ENCODE measurements at regions not wholly inside any gene's neighbourhood (a gene's known extent, or its start where the extent isn't known, plus 50 kb on each side); places are given as distances from the start of the nearest gene placed in this dataset.
"Not testable (repeated sequence)": the region's sequence is repeated elsewhere in the genome, so short reads cannot be mapped to it uniquely, and the experiment has no call there.

DNA sequence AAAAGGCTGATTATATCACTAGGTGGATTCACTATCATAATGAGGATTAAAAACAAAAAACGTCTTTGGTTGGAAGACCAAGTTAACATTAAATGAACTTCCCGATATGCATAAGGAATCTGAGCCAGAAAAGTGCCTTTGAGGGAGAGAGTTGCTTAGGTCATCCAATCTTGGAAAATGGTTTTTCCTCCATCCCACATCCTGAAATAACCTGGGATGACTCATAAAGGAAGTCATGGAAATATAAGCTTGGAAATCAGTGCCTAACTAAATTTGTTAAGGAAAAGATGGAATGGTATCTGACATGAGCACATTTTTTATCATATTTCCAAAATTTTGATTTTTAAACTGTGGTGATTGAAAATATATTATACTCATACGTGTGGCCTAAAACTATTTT, 66.0 kb downstream of the KBTBD8 start:
- no peak for DNase-seq (ENCODE audit: low read depth in 2 of 2)

DNA sequence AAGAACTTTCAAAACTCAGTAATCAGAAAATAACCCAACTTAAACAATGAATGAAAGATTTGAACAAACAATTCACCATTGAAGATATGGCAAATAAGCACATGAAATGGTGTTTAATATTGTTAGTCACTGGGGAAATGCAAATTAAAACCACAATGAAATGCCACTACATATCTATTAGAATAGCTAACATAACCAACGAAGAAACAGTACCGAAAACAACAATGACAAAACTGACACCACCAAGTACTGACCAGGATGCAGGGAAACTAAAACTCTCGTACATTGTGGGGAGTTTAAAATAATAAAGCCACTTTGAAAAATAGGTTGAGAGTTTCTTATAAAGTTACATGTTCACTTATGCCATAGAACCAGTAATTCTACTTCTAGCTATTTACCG, 69.1 kb downstream of the KBTBD8 start:
- DNase-seq (ENCODE audit: low read depth in 2 of 2), result no peak

DNA sequence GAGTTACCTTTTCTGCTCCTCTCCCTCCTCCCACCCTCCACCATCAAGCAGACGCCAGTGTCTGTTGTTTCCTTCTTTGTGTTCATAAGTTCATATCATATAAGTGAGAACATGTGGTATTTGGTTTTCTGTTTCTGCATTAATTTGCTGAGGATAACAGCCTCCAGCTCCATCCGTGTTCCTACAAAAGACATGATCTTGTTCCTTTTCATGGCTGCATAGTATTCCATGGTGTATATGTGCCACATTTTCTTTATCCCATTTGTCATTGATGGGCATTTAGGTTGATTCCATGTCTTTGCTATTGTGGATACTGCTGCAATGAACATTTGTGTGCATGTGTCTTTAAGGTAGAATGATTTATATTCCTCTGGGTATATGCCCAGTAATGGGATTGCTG, 74.5 kb downstream of the KBTBD8 start:
- not testable (repeated sequence) for DNase-seq (ENCODE audit: low read depth in 2 of 2)

DNA sequence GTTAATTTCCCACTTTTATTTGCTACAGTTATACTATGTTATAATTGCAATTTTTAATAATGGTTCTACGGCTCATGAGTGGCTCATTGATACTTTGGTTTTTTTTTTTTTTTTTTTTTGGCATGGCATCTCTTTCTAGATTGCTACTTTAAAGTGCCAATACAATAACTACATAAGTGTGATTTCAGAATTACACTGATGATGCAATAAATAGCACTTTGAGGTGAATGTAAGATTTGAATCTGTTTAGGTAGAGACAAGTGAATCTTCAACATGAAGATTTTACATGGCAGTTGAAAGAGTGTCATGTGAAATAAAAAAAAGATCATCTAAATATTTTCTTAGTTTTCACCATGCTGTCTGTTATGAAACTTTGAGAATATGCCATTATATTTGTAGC, 75.7 kb downstream of the KBTBD8 start:
- DNase-seq (ENCODE audit: low read depth in 2 of 2), result no peak

DNA sequence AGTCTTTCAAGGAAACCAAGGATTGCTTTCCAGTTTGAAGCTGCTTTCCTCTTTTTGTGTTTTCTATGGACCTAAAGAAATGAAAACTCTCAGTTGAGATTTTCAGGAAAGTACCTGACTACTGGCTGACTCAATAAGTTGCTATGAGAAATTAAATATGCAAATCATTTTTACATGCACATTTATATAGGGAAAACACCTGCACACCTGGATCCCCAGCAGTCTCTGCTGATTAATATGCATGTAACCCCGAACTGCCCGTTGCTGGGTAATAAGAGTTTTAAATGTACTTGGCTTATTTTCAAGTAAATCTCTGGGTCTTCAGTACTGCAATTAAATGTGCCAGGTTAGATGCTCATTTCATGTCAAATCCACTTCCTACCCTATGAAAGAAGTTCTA, 77.2 kb downstream of the KBTBD8 start:
- no peak for DNase-seq (ENCODE audit: low read depth in 2 of 2)

DNA sequence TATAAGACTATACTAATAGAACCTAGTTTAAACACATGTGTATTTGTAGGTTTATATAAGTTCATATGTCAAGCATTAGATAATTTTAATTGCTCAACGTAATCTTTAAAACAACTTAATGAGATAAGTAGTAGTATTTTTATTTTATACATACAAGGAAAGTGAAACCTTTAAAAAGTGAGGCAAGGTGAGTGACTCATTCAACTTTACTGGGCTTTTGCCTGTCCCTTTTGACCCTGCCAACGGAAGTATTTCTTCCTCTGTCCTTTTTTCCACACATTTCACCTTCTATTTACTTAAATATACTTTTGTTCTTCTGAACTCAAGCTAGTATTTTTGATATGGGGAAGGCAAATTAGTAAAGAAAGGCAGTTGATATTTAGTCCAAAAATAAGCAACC, 78.5 kb downstream of the KBTBD8 start:
- DNase-seq (ENCODE audit: low read depth in 2 of 2), result no peak

DNA sequence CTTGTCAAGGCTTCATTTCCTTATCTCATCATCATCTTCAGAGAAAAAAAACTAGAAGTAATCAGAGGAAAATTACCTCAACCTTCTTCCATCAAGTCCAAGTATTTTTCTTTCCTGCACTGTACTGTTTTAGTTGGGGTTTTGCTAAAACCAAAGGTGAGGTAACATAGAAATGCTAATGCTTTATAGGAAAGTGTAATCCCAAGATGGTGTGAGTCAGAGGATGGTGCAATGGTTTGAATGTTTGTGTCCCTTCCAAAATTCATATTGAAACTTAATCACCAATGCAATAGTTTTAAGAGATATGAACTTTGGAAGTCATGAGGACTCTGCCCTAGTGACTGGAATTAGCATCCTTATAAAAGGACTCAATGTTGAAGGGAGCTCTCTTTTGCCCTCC, 79.5 kb downstream of the KBTBD8 start:
- peak in 1 of 2 experiments; percentile 41 for DNase-seq (ENCODE audit: low read depth in 2 of 2)

DNA sequence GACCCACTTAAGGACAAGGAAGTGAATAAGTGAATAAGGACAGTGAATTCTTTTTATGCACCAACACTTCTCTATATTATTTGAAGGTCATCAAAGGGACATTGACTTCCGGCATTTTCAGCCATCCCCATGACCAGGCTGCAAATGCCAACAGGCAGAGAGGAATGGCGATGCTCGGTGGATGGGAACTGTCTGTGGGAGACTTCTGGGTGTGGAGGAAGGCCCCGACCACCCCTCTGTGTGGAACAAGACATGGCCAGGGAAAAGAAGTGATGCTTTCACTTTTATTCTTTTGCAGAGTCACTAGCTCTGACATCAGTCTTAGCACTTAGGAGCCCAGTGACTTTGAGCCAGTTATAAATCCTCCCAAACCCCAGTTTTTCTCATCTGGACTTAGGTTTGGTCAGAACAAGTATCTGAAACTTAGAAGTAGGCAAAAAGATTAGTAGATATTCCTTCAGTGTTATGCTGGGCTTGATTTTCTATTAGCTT, 84.5 kb downstream of the KBTBD8 start:
- no peak for DNase-seq (ENCODE audit: low read depth in 2 of 2)

DNA sequence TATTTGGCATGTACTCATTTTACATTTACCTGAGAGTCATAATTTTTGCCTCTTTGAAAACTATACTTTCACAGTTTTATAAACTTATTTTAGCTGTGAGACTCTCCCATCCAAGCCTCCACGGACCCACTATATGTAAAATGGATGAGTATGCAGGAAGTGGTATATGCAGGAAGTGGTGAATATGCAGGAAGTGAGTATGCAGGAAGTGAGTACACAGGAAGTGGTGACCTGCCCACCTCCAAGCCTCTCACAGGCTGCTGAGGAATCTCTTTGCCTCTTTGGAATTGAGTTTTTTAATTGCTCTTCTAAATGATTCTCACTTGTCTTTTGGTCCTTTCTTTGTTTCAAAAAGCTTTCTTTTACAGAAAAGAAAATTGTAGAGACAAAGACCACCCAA, 85.2 kb downstream of the KBTBD8 start:
- DNase-seq (ENCODE audit: low read depth in 2 of 2), result no peak

DNA sequence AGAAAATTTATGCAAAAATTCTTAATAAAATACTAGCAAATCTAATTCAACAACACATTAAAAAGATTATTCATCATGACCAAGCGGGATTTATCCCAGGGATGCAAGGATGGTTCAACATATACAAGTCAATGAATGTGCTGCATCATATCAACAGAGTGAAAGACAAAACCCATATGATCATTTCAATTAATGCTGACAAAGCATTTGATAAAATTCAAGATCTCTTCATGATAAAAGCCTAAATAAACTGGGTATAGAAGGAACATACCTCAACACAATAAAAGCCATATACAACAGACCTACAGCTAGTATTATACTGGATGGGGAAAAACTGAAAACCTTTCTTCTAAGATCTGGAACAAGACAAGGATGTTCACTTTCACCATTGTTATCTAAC, 89.7 kb downstream of the KBTBD8 start:
- no peak for DNase-seq (ENCODE audit: low read depth in 2 of 2)

DNA sequence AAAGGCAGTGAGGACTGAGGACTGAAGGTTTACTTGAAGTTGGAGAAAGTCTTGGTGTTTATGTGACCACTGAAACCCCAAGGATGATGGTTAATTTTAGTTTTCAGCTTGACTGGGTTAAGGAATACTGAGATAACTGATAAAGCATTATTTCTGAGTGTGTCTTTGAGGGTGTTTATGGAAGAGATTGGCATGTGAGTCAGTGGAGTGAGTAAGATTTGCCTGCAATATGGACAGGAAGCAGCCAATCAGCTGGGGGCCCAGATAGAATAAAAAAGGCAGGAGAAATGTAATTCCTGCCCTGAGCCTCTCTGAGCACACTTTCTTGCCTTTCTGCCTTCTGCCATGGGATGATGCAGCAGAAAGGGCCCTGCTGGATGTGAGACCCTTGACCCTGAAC, 92.4 kb downstream of the KBTBD8 start:
- peak; percentile 47 to 57 for DNase-seq (ENCODE audit: low read depth in 2 of 2)

DNA sequence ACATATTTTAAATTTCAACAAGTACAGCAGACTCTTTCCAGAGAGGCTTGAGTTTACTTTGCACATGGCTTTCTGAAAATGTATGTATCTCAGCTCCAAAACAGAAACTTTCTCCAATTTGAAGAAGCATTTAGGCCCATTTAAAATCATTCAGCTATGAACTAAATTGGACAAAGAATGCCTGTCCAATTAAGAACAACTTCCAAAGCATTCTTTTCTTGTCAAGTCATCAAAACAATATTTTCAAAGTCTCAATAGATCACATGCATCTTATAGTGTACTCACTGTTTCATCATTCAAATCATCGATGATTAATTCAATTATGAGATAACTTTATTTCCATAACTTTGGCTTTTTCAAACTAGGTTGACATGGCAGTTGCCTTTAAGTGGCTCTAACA, 95.2 kb downstream of the KBTBD8 start:
- peak in 1 of 2 experiments; percentile 26 for DNase-seq (ENCODE audit: low read depth in 2 of 2)

DNA sequence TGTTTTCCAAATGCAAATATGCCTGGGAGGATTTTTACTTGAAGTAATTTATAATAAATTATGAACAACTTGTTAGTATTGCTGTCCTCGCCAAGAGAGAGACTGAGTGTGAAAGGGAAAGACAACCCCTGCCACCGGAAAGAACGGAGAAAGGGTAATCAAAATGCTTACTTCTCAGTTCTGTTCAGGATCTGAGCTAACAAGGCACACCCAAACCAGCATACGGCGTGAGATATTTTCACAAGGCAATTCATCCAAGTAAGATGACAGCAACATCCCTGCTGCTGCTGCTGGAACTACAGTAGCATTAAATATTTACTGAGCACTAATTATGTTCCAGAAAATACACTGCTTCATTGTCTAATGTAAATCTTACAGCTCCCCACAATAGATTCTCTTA, 96.1 kb downstream of the KBTBD8 start:
- DNase-seq (ENCODE audit: low read depth in 2 of 2), result no peak

DNA sequence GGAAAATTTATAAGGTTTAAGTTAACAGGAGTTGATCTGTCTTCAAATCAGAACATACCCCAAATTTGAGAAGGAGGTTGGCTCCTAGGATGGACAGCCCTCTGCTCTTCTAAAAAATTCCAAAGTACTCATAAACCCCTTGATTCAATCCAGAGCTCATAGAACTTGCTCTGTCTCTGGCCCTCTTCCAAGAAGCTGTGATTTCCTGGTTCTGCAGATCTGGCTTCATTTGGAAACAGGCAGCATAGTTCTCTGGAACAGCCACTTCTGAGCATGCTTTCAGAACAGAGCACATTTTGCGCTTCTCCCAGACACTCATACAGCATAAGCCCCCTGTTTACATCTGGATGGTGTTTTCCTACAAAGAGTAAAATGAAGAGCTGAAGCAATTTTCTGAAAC, 96.7 kb downstream of the KBTBD8 start:
- peak; percentile 75 to 79 for DNase-seq (ENCODE audit: low read depth in 2 of 2)

DNA sequence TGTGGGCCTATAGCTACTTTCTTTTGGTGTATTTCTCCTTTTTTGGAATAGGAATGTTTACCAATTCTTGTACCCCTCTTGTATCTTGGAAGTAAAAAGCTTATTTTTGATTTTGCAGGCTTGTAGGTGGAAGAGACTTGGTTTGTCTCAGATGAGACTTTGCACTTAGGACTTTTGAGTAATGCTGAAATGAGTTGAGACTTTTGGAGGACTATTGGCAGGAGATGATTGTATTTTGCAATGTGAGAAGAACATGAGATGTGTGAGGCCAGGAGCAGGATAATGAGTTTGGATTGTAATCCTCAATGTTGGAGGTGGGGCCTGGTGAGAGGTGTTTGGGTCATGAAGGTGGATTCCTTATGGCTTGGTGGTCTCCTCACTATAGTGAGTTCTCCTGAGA, 106.3 kb downstream of the KBTBD8 start:
- no peak for DNase-seq (ENCODE audit: low read depth in 2 of 2)

DNA sequence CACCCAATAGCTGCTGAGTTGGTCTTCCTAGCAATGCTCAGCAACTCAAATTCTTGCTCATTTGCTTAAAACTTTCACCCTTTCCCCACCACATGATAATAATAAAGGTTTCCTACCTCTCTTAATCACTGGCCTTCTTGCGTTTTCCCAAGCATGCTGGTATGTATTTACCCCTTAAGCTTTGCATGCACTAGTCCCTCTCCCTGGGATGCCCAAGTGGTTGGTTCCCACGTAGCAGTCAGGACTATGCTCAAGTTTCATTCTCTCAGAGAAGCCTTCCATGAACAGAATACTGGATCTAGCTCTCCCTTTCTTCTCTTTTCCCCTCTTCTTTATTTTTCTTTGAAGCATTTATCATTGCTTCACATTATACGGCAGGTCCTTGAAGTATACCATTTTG, 108.8 kb downstream of the KBTBD8 start:
- no peak for DNase-seq (ENCODE audit: low read depth in 2 of 2)

DNA sequence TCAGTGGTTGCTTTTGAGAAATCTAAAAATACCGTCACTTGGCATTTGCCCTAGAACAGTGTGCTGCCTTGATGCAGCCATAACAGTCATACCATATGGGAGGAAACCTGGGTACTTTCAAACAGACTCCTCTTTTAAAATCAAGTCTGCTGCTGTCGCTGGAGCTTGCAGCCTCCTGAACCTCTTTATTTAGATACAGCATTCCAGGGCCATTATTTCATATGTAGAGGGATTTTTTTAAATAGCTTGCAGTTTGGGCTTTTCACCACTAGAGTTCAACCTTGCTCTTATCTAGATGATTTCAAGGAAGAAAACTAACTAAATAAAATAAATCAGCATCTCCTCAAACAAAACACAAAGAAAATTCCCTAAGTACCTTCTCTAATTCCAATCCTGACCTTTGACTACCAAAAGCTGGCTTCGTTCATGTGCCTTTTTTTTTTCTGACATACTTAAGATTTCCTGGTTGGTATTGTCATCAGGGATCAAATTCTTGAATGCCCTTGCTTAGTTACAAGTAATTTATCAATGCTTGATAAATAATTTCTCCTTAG, 111.6 kb downstream of the KBTBD8 start:
- peak; percentile 31 to 39 for DNase-seq (ENCODE audit: low read depth in 2 of 2)

DNA sequence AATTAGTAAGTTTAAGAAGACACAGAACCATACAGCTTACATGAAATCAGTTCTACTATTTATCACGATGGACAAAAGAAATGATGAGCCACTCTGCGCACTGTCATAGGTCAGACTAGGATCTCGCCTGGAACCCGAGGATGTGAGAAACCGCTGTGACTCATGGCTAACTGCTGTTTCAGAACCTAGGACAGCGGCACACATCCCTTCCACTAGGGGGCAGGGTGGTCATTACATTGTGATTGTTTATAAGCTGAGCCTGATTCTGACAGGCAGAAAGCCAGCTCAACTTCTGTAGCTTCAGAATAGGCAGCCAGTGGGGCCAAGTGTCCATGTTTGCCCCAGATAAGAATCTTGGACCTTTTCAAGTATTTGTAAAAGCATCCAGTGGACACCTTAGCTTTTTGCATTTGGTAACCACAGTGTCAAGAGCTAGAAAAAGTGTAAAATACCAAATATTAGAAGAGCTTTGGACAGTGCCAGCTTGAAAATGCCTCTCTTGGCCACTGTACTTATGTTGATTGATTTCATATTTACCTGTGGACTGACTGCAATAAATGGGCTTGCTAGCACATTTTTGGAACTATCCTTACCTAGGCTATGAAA, 115.8 kb downstream of the KBTBD8 start:
- peak; percentile 49 to 53 for DNase-seq (ENCODE audit: low read depth in 2 of 2)

DNA sequence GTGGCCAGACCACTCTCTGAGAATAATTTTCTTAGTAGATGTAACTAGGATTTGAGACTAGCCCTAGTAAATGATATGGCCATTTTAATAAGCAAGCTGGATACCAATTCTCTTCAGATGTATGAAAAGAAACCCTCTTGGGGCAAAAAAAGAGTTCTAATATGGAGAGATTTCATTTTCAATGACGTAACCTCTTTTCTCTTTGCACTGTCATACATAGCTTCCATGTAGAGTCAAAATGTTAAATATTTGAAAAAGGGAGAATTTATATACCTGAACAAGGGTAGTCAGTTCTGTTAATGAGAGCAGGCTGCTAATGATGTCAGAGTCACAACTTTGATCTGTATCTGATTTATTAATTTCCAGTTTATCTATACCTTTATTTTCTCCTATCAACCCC, 120.0 kb downstream of the KBTBD8 start:
- DNase-seq (ENCODE audit: low read depth in 2 of 2), result no peak

DNA sequence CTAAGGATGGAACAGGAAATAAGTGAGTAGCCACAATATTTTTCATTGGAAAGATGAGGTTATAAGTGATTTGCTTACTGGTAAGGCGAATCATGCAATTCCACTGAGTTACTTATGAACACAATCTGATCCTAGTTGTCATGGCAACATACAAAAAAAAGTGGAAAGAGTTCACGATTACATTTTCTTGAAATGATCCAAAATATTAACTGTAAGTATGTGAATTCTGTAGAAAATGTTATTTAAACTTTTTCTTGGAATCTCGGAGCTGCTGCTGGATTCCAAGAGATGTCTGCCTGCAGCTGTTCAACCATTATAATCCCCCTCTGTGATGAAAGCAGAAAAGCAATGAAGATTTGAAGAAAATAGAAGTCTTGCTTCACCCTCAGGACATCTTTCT, 120.5 kb downstream of the KBTBD8 start:
- no peak for DNase-seq (ENCODE audit: low read depth in 2 of 2)

DNA sequence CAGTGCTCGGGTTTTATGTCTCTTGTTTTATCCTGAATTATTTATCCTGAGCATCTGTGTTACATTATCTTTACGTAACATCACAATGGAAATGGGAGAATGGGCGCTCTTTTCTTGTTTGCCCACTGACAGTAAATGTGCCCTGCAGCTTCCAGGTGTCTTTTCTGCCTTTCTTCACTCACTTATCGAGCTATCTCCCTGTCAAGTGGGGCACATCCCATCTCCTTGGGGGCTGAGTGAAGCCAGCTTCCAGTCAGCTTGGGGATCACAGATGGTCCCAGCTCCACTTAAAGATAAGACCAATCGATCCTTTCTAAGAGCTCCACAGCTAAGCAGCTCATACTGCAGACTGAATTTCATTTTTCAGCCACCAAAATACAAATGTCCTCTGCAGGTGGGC, 125.8 kb downstream of the KBTBD8 start:
- no peak for DNase-seq (ENCODE audit: low read depth in 2 of 2)

DNA sequence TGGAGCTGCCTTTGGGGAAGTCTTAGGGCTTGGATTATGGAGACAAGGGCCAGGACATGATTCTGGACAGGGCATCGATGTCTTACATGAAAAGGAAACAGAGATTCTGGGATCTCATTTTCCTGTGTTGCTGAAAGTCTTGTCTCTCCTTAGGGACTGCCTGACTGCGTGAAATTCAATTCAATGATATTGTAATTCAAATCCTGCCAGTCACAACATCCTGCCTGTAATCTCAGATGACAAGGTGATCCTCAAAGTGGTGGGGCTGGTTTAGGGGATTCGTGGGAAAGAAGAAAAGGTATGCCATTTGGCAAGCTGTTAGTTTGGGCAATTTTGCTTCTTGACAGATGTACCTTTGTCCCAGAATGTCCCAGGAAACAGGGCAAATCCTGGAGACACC, 129.1 kb downstream of the KBTBD8 start:
- DNase-seq (ENCODE audit: low read depth in 2 of 2), result no peak

DNA sequence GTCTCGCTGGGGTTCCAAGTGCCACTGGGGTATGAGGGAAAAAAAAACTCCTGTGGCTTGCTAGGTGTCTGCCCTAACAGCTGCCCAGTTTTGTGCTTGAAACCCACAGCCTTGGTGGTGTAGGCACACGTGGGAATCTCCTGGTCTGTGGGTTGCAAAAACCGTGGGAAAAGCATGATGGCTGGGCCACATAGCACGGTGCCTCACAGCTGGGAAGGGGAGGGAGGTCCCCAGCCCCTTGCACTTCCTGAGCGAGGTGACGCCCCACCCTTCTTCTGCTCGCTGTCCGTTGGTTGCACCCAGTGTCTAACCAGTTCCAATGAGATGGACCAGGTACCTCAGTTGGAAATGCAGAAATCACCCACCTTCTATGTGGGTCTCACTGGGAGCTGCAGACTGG, 144.3 kb downstream of the KBTBD8 start:
- no peak for DNase-seq (ENCODE audit: low read depth in 2 of 2)

DNA sequence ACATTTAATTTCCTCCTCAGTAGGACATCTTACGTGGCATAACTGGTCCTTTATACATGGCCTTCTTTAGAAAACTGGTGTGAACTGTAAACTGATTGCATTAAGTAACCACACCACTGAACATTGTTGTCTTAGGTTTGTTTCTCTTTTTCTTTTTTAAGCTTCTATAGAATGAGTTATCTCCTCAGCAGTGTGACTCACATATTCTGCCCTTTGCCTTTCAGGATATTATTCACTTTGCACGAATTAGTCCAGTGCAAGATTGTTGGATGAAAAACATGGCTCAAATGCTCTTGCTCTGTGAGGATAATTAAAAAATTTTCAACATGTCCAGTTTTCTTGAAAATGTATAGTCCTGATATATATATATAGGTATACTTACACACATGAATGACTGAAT, 147.6 kb downstream of the KBTBD8 start:
- no peak for DNase-seq (ENCODE audit: low read depth in 2 of 2)
